Dedifferentiated amniotic fluid mesenchymal stem cell (primary cell): ENCODE measurements at regions not wholly inside any gene's neighbourhood (a gene's known extent, or its start where the extent isn't known, plus 50 kb on each side); places are given as distances from the start of the nearest gene placed in this dataset.

Source experiments
- DNase-seq: peaks from one replicate; pipeline ENCODE4 v3.0.0-alpha.2; 2016; ENCODE audit errors: extremely low spot score

DNA sequence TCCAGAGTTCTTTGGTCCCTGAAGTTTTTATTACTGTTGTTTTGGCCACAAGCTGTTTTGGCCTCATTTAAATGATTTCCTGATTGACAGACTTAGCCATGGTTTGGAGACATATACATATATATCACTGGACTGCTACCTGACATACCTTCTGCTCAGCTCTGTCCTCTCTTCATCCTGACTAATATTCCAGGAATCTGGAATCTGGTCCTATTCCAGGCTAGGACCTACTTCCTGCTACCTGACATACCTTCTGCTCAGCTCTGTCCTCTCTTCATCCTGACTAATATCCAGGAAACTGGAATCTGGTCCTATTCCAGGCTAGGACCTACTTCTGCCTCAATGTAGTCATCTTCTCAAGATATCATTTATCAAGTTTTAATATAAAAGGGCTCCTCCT, 724.4 kb upstream of the ROBO1 start:
- no peak for DNase-seq

DNA sequence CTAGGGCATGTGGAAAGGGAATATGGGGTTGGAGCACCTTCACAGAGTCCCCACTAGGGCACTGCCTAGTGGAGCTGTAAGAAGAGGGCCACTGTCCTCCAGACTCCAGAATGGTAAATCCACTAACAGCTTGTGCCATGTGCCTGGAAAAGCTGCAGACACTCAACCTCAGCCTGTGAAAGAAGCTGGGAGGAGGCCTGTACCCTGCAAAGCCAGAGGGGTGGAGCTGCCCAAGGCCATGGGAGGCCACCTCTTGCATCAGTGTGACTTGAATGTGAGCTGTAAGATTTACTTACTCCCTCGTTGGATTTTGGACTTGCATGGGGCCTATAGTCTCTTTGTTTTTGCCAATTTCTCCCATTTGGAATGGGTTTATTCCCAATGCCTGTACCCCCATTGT, 705.2 kb upstream of the ROBO1 start:
- DNase-seq, result no peak

DNA sequence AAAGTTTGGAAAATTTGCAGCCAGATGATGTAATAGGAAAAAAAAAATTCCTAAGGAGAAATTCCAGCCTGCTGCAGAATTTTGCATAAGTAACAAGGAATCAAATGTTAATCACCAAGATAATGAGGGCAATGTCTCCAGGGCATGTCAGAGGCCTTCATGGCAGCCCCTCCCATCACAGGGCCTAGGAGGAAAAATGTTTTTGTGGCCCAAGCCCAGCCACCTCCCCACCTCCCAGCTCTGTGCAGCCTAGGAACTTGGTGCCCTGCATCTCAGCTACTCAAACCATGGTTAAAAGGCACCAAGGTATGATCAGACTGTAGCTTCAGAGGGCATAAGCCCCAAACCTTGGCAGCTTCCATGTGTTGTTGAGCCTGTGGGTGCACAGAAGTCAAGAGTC, 704.7 kb upstream of the ROBO1 start:
- no peak for DNase-seq

DNA sequence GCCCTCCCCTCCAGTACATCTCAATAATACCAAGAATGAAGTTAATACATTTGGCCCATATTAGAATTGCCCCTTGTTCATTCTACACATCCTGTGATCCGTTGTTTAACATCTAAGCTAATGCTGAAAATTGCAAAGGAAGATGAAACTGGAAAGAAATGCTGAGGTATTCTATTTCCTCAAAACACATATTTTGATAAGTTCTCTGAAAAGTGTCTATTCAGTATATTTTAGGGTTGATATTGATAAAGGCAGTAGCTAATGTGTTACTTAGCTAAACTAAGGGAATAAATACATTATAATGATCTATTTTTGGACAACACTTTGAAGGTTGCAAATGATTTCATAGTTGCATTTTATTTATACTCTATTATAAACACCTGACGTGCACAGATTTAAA, 702.6 kb upstream of the ROBO1 start:
- DNase-seq, result no peak

DNA sequence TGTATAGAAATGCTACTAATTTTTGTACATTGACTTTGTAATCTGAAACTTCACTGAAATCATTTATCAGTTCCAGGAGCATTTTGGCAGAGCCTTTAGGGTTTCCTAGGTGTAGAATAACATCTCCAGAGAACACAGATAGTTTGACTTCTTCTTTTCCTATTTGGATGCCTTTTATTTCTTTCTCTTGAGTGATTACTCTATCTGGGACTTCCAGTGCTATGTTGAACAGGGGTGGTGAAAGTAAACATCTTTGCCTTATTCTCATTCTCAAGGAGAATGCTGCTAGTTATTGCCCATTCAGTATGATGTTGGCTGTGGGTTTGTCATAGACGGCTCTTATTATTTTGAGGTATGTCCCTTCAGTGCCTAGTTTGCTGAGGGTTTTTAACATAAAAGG, 697.9 kb upstream of the ROBO1 start:
- no peak for DNase-seq

DNA sequence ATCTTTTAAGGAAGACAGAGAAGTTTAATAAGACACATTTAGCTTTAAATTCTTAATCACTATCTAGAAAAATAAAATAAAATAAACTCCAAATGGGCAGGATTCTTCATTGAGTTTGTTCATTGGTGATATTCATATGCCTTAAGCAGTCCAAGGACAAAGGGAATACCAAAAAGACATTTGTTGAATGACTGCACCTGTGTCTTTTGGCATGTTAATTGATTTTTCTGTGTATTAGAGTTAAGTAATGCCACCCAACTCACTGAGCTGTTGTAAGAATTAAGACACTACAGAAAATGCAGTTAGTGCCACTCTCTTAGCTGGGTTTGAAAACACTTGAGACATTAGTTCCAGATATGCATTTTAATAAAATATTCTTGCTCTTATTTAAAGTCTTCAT, 683.6 kb upstream of the ROBO1 start:
- DNase-seq, result no peak

DNA sequence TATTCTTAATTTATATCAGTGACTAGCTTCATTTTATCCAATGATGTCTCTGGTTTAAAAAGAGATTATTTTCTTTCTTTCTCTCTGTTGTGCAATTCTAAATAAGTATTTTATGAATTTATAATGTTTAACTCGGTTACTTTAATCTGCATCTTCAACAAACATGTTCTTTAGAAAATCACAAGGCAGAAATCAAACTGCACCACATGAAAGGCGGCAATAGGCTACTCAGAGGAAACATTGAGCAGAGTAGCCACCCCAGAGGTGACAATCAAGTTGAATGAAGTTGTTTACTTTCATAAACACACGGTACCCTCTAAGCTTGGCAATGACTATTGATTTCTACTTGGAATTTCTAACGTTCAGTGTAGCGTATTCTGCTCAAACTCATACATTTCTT, 677.8 kb upstream of the ROBO1 start:
- no peak for DNase-seq

DNA sequence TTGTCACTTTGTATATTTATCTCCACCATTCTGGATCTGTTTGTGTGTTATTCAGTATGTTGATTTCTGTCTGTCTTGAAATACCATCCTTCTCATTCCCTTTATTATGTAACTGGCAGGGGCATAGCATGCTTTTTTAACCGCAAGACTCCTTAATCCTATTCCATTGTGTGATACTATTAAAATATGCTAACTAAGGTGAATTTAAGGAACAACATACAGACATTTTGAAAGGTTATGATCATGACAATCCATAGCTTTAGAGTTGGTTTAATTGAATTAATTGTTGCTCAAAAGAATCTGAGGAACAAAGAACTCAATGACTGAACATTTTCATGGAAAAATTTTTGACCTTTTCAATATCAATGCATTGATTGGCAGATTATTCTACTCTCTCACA, 677.3 kb upstream of the ROBO1 start:
- DNase-seq, result no peak

DNA sequence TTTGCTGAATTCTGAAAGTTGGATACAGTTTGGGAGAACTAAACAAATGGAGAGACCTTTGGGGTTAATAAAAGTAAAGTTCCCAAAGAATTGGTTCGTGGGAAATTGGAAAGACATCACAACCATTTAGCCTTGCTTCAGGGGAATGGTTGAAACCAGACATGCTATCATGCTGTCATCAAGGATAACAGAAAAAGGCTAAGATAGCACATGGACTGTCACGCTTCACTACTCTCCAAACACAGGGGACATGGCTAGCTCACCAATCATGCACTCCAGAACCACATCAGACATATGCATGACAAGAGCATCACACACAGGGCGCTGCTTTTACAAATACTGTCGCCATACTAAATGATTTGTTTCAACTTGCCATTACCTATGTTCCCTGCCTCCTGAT, 671.7 kb upstream of the ROBO1 start:
- DNase-seq, result no peak

DNA sequence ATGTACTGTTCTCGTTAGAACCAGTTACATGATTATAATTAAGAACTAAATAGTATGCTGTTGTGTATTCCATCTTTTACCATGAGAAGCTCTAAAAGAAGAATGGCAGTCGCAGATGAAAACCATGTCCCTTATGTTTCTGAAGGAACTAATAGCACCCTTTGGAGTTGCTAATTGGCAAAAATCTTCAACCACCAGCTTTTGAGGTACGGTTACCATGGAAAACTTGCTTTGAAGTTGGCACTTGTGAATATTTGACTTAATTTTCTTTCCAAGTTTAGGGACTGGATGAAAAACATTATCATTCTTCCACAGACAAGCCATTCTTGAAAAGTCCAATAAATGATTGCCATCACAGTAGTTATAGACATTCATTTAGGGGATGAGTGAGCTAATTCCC, 666.6 kb upstream of the ROBO1 start:
- DNase-seq, result no peak

DNA sequence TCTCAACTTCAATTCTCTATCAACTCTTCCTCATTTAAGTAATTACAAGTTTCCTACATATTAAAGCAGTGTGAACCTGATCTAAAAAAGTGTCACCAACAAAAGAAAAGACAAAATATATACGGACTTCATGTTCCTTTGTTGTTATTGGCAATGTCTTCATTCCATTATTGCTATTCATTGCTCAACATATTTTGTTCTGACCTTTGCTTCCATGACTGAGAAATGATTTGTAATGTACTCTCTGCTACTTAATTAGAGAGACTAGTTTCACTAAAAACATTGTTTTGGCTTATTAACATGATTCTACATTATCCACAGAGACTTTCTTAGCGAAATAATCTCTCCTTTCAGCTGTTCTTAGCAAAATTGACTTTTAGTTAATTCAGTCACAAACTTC, 657.2 kb upstream of the ROBO1 start:
- DNase-seq, result no peak

DNA sequence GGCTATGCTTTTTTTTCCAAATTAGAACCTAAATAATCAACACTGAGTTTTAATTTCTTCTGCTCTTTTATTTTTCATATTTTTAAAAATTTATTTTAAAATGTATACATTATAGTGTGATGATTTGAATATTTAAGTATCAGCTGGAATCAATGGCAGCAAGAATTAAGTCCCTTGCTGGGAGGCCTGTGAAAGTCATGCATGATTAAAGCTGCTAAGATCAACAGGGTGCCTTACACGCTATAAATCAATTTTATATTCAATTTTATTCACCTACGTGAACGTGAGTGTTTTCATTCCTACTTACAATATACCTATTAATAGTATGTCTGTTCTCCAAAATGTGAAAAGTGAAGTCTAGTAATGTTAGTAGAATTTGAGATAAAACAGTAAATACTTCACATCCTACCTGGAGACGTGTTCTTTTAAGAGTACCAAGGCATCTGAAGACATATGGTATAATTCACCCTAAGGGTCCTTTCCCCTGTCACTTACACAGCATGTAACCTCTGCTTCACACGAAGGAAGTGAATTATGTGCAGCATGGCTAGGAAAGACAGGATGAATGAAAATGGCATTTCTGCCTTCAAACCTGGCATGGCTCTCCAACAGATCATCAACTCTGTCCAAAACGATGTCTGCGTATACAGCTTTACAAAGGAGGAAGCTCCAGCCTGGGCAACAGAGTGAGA, 640.4 kb upstream of the ROBO1 start:
- no peak for DNase-seq

DNA sequence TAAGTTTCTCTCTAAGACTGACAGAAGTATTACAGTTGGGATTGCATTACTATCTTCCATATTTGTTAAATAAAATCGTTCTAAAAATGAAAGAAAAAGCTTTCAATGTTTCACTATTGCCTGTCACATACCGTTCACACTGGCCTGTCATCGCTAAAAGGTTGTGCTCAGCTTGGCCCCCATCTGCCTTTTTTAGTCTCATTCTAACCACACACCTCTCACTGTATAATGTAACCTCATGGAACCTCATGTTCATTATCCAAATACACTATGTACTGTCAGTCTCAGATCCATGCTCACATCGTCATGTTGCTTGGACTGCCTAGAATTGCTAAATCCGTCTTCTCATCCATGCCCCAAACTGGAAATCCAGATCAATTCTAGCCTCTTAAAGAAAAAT, 637.8 kb upstream of the ROBO1 start:
- DNase-seq, result no peak

DNA sequence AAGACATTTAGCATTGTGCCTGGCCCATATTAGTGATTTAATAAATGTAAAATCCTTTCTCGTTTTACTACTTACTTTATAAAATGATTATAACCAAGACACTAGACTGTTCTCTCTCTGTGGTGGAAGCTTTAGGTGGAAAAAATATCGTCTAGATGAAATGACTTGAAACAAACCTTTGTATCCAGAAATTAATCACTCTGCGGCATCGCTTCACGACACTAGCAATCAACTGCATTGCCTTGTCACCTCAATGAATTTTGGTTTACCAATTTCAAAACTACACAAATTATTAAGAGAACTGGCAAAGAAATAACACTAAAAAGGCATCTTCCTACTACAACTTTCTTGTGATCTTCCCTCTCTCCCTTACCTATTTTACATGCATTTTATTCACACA, 627.2 kb upstream of the ROBO1 start:
- DNase-seq, result no peak

DNA sequence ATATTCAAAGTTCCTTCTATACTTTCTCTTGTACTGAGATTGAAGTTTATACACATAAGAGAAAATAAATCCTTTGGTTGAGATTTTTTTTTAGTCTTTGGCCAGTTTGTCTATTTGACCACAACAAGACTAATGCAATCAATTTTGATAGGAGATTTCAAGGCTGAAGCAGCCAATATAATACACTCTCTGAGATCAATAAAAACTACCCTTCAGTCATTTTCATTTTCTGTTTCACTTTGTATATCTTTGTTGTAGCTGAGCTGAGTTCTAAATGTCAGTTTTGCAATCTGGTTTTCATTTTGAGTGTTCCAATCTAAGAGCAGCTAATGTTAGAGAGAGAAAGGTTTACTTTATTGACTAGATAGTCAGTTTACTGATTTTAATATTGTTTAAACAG, 623.8 kb upstream of the ROBO1 start:
- no peak for DNase-seq

DNA sequence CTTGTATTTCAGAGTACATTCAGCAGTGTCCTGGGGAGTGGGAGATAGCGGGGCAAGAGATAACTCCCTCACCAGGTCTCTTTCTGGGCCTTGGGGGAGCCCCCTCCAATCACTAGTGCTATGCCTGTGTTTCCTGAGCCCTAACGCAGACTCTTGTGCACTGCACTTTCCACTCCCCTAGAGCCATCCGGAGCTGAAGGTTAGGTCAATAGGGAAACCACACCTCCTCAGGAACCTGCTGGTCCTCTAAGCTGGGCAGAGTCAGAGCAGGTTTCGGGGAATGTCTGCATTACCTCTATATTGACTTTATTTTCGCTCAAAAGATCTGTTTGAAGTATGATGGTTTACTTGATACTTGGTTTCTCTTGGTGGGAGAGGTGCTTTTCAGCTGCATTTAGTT, 617.0 kb upstream of the ROBO1 start:
- no peak for DNase-seq

DNA sequence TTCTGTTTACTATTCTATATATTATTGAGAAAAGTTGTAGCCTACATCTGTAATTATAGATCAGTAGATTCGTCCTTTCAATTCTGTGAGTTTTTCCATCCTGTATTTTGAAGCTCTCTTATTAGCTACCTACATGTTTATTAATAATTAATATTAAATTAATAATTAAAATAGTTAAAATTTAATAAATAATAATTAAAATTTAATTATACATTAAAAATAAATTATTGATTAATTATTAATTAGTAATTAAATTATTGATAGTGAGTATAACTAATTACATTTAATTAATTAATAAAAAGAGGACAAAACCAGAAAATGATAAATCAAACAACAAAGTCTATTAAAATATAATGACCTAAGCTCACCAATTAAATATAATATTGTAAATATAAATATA, 606.6 kb upstream of the ROBO1 start:
- no peak for DNase-seq

DNA sequence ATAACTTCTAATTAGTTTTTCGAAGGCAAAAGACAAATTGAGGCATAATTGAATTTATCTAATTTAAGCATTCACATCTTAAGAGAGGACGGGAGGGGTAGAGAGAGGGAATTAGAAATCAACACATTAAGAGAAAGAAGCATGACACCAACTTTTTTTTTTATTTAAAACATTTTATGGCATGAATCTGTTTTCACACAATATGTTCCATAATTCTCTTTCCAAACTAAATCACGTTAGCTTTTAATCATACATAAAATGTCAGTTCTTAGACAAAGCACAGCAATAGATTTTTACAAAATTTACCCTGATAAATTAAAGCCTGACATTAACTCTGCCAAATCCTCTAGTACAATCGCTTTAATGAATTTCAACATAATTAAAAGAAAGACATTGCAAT, 600.8 kb upstream of the ROBO1 start:
- DNase-seq, result no peak

DNA sequence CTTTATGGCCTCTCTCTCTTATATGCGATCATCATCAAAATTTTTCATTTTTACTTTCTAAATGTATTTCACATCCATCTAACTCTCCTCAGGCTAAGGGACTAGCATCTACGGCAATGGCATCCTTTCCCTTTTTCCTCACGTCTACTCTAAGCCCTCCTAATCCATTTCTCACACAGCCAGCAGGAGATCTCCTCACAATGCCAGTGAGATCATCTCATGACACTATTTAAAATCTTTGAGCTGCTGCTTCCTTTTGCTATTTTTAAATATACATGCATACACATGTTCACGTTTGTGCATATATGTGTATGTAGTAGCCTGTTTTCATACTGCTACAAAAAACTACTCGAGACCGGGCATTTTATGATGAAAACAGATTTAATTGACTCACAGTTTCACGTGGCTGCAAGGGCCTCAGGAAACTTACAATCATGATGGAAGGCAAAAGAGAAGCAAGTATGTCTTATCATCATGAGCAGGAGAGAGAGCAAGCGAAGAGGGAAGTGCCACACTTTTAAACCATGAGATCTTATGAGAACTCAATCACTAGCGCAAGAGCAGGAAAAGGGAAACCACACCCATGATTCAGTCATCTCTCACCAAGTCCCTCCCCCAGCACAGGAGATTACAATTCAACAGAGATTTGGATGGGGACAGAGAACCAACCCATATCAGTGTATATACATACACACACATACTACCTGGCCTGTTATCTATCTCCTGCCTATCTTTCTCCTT, 599.2 kb upstream of the ROBO1 start:
- DNase-seq, result no peak

DNA sequence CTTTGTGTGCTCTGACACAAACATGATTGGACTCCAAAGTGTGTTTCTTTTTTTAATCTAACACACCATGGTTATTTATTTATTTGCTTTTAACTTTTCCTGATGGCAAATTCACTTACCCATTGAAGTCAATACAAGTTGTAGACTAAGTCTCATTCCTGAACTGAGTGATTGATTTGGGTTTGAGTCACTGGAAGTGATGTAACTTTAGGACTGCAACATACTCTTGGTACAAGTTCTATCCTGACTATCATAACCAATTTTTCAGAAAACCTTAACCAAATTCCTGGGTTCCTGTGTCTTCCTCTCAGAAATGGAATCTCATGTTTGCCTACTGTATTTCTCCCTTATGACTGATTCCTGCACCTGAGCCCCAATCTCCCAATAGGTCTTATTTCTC, 590.0 kb upstream of the ROBO1 start:
- DNase-seq, result no peak

DNA sequence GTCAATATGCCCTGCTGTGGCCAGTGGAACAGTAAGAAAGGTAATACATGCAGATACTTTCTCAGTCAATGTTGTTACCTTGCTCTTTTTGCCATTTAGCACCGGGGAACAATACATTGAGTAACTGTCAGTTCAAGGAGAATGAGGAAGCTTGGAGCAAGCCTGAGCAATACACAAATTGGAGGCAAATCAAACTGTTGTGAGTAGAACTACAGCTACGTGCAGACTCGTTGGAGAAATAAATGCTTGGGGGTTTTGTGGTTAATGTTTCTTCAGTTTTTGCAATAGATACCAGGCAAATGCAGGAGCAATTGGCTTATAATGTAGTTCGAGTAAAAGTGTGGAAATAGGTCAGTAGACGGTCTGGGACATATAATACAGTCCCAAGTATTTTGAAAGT, 587.3 kb upstream of the ROBO1 start:
- DNase-seq, result no peak

DNA sequence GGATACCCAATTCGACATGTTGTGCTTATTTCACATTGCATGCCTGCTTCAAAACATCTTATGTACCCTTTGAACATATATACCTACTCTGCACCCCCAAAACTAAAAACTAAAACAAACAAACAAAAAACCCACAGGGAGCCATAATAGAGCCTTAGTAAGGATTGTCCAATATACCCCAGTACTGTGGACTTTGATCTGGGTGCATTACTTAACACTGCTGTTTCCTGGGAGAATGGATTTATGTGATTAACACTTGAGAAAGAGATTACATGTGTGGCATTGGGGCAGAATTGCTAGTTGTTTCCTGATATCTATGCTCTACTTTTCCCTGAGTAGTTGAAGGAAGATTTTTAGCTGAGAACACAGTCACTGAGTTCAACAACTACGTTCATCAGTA, 583.4 kb upstream of the ROBO1 start:
- no peak for DNase-seq

DNA sequence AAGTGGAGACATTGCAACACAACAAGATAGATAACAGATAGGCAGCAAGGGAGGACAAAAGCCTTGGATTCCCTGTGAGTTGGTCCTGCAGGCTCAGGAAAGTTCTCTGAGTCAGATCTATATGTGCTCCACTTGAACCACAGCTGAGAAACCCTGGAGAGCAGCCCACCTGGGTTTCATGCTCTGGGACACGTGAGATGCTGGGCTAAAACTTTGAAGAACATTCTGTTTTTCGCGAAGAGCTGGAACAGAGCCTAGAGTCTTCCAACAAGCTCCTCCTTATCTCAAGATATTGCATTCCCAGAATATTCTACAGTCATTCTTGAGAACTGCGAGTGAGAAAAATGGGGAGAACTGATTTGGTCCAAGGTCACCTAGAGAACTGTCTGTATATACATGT, 583.0 kb upstream of the ROBO1 start:
- no peak for DNase-seq

DNA sequence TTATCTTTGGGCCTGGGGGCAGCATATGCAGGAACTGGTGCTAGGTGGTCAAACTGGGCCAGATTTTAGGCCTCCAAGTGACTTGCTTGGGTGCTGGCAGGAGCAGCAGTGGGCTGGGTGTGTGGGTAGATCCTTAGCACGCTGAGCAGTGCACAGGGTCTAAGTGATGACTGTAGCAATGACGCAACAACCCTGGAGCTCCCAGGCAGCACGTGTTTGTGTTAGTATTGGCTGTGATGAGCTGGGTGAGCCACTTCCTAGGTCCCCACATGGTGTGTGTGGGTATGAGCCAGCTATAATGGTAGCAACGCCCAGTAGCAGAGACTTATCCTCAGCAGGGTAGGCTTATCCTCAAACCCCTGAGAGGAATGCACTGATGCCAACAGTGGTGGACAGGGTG, 570.6 kb upstream of the ROBO1 start:
- DNase-seq, result no peak
